ENCODE measurements at regions not wholly inside any gene's neighbourhood (a gene's known extent, or its start where the extent isn't known, plus 50 kb on each side); places are given as distances from the start of the nearest gene placed in this dataset.
A peak's percentile ranks its signal among the peaks of the same experiment; 100 is the strongest.

DNA sequence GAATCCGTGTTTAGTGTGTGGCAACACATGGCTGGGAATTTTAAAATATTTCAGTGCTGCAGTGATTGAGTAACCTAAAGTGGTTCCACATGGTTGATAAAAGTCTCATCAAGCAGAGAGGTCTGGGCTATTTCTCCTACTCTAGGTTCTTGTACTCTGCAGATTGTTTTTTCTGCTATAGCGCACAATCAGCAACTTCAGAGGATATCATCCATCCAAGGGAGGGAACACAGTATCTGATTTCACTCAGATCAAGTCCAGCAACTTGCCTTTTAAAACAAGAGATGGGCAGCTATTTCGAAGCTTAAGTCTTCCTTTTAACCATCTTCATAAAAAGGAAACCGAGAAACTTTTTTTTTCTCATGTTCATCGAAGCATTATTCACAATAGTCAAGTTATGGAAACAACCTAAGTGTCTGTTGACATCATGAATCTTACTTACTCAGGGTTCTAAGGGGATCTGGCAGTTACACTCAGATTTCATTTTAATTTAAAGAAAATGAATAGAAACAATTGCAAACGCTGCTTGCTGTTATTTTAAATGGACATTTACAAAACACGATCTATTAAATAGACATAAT is 172.7 kb upstream of the TRIB2 start:
- no peak for DNase-seq (ENCODE audit: low spot score)
- Histone ChIP-seq H2AFZ (replicated peaks) (no peak overlapping the region), H3K9ac (no peak overlapping the region), H3K36me3 (no peaks in the 10 kb centered on the region), H3K27ac (no peak overlapping the region), H4K20me1 (ENCODE audit: low read depth) (no peaks in the 10 kb centered on the region), H3K27me3 (no peaks in the 10 kb centered on the region), H3K4me3 (no peak overlapping the region), H3F3A (ENCODE audit: low read depth) (no peaks in the 10 kb centered on the region), H3K4me1 (peaks cover 7% of the 10 kb centered on the region), H3K79me2 (ENCODE audit: low read depth) (no peaks in the 10 kb centered on the region), H3K9me3 (ENCODE audit: low read depth) (no peaks in the 10 kb centered on the region), H3K4me2 (no peak overlapping the region)
- Mint-ChIP-seq H3K27ac (no peak overlapping the region), H3K4me1 (peaks cover 24% of the 10 kb centered on the region), H3K36me3 (no peaks in the 10 kb centered on the region), H3K27me3 (ENCODE audit: insufficient read depth, low read depth) (peaks cover 2% of the 10 kb centered on the region), H3K9me3 (peaks cover 2% of the 10 kb centered on the region), H3K4me3 (no peak overlapping the region)
- TF ChIP-seq, protein P1, sequence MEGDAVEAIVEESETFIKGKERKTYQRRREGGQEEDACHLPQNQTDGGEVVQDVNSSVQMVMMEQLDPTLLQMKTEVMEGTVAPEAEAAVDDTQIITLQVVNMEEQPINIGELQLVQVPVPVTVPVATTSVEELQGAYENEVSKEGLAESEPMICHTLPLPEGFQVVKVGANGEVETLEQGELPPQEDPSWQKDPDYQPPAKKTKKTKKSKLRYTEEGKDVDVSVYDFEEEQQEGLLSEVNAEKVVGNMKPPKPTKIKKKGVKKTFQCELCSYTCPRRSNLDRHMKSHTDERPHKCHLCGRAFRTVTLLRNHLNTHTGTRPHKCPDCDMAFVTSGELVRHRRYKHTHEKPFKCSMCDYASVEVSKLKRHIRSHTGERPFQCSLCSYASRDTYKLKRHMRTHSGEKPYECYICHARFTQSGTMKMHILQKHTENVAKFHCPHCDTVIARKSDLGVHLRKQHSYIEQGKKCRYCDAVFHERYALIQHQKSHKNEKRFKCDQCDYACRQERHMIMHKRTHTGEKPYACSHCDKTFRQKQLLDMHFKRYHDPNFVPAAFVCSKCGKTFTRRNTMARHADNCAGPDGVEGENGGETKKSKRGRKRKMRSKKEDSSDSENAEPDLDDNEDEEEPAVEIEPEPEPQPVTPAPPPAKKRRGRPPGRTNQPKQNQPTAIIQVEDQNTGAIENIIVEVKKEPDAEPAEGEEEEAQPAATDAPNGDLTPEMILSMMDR (IDR thresholded peaks at IDR 0.05), result no peak
- TF ChIP-seq EZH2 (IDR thresholded peaks at IDR 0.05), result no peak
- no peak for TF ChIP-seq EZH2phosphoT487 (IDR thresholded peaks at IDR 0.05)

- Mint-ChIP-seq H3K27me3 (ENCODE audit: insufficient read depth, low read depth) (peaks cover 12% of the 10 kb centered on the region), H3K9me3 (peaks cover 11% of the 10 kb centered on the region), H3K36me3 (peaks cover 4% of the 10 kb centered on the region), H3K4me3 (no peak overlapping the region), H3K4me1 (peaks cover 29% of the 10 kb centered on the region), H3K27ac (no peak overlapping the region)
- Histone ChIP-seq H3K36me3 (no peaks in the 10 kb centered on the region), H3K4me1 (peaks cover 13% of the 10 kb centered on the region), H3K4me2 (no peak overlapping the region), H4K20me1 (ENCODE audit: low read depth) (no peaks in the 10 kb centered on the region), H3K9me3 (ENCODE audit: low read depth) (no peaks in the 10 kb centered on the region), H3K27ac (no peak overlapping the region), H3K4me3 (no peak overlapping the region), H3K9ac (no peak overlapping the region), H3F3A (ENCODE audit: low read depth) (no peaks in the 10 kb centered on the region), H3K79me2 (ENCODE audit: low read depth) (no peaks in the 10 kb centered on the region), H3K27me3 (peaks cover 10% of the 10 kb centered on the region), H2AFZ (replicated peaks) (no peak overlapping the region)
- no peak for TF ChIP-seq EZH2 (IDR thresholded peaks at IDR 0.05)
- TF ChIP-seq EZH2phosphoT487 (IDR thresholded peaks at IDR 0.05), result no peak
- TF ChIP-seq, protein P1 (IDR thresholded peaks at IDR 0.05), result peak; percentile 34
- peak; percentile 11 for DNase-seq (ENCODE audit: low spot score)
These were observed 169.1 kb upstream of the TRIB2 start for GRCh38 chr2:12547566-12548170.

DNA sequence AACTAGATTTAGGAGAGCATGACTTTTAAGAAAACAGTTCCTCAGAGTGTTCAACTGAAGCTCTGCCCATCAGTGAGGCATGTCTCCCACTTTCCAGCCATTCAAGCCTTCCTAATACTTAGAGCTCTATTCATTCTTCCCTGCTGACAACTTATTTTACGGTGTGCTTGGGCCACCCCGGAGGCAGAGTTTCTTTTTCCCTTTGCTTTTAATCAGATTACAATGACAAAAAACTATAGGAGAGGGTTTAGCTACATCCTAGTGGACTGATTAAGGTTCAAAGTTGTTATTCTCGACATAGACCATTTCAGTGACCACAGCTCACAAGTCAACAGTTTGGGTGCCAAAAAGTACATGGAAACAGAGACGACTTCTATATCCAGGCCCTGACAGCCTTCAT is 167.8 kb upstream of the TRIB2 start:
- Histone ChIP-seq H3F3A (ENCODE audit: low read depth) (no peaks in the 10 kb centered on the region), H4K20me1 (ENCODE audit: low read depth) (no peaks in the 10 kb centered on the region), H3K79me2 (ENCODE audit: low read depth) (no peaks in the 10 kb centered on the region), H3K27me3 (peaks cover 20% of the 10 kb centered on the region), H3K36me3 (no peaks in the 10 kb centered on the region), H3K4me3 (no peak overlapping the region), H3K9ac (no peak overlapping the region), H2AFZ (replicated peaks) (no peak overlapping the region), H3K4me1 (peaks cover 19% of the 10 kb centered on the region), H3K9me3 (ENCODE audit: low read depth) (no peaks in the 10 kb centered on the region), H3K27ac (no peak overlapping the region), H3K4me2 (no peak overlapping the region)
- peaks cover 14% of the 10 kb centered on the region for H3K9me3 Mint-ChIP-seq
- TF ChIP-seq, protein P1 (IDR thresholded peaks at IDR 0.05), result no peak
- TF ChIP-seq EZH2 (IDR thresholded peaks at IDR 0.05), result no peak
- TF ChIP-seq EZH2phosphoT487 (IDR thresholded peaks at IDR 0.05), result no peak
- peaks cover 33% of the 10 kb centered on the region for H3K4me1 Mint-ChIP-seq
- no peak overlapping the region for H3K27ac Mint-ChIP-seq
- peaks cover 4% of the 10 kb centered on the region for H3K36me3 Mint-ChIP-seq
- peaks cover 15% of the 10 kb centered on the region for H3K27me3 Mint-ChIP-seq (ENCODE audit: insufficient read depth, low read depth)
- peak; percentile 19 for DNase-seq (ENCODE audit: low spot score)
- no peak overlapping the region for H3K4me3 Mint-ChIP-seq
